ENCODE measurements at regions not wholly inside any gene's neighbourhood (a gene's known extent, or its start where the extent isn't known, plus 50 kb on each side); places are given as distances from the start of the nearest gene placed in this dataset.

DNA sequence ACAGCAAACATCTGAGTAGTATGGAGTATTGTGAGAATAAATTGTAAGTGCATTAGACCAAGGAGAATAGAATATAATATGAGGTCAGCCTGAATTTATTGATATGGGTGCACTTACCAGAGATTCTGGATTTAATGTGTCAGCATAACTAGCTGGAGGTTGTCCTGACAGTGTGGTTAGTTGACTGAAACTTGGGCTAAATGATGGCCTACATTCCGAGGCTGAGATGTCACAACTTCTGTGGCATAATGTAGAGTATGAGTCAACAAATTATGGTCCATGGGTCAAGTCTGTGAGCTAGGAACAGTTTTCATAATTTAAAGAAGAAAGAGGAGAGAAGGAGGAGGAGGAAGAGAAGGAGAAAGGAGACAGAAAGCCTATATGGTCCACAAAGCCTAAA, 127.6 kb downstream of the QPCT start:
- peak in 1 of 3 donors; percentile 54 for DNase-seq

DNA sequence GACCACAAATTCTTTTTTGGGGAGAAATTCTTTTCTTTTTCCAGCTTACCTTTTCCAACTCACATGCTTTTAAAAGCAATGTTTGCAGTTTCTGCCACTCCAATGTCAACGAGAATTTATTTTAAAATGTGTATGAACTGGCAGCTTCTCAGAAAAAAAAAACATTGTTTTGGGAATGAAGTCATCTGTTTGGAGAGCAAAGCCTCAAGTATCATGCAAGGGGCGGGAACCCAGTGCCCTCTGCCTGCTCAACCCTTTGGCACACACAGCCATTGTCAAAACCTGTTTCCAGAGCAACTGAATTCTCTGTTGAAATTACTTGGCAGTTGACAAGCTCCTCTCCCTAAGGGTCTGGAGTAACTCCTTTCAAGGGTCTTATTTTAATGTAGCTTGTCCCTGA, 128.5 kb downstream of the QPCT start:
- DNase-seq = no peak

DNA sequence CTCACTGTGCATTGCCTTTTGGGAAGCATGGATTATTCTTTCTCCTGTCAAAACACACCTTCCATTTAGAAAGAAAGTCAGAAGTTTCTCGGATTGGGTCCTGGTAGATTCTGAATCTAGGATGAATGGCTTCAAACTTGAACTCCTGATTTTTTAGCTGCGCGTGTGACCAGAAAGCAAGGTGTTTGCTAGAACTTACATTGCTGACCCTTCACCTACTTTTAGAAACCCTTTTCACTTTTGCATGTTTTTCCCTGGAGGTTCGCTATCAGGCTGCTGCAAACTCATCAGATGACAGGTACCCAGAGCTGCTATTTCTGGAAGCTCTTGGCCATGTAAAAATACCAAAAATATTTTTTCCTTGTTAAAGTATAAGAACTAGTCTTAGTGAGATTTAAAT, 132.0 kb downstream of the QPCT start:
- no peak for DNase-seq

DNA sequence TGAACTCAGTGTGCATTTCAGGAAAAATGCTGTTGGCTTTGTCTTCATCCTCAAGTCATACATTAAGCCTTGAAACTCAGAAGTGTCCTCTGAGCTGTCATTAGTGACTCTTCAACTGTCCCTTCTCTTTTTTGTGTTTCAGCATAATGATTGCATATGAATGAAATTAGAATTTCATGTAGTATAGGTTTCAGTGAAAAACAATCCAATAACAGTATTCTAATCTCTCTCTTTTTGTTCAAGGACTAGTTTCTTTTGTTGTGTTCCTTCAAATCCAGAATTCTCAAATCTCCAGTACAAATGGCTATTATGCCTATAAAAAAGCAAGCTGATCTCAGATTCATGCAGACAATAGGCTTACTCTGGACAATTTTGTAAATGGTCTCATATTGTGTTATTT, 133.5 kb downstream of the QPCT start:
- no peak for DNase-seq

DNA sequence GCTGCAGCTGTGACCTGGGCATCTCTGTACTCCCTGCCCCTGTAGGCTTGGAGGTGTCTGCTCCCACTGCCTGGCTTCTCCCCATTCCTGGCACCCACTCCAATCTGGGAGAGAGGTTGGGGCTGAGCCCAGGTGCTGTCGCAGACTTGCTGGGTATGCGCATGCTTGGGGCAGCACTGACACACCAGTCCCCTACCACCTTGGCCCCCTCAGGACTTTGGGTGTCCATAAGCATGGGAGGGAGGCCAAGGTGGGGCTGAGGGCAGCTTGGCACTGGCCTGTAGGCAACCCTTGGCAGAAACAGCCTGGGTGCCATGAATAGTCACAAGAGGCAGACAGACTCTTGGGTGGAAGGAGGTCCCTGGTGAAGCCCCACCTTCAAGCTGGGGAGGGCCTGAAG, 136.8 kb downstream of the QPCT start:
- DNase-seq = no peak

DNA sequence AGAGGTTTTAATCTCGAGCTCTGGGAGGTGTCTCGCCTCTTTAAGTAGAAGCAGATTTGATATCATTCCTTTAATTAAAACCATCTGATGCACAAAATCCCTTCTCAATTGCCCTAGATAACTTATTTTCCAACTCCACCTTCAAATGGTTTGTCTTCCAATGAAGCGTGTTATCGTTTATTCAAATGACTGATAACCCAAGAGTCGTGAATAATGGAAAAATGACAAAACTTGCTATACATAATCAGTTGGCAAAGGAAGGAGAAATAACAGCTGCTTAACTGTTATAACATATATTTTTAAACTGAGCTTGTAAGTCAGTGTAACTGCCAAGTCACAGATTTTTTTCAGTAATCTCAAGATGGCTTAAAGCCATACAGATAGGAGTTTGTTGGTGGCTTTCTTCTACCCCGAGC, 144.6 kb downstream of the QPCT start:
- DNase-seq = peak; percentile 28 to 64 (median 34)

DNA sequence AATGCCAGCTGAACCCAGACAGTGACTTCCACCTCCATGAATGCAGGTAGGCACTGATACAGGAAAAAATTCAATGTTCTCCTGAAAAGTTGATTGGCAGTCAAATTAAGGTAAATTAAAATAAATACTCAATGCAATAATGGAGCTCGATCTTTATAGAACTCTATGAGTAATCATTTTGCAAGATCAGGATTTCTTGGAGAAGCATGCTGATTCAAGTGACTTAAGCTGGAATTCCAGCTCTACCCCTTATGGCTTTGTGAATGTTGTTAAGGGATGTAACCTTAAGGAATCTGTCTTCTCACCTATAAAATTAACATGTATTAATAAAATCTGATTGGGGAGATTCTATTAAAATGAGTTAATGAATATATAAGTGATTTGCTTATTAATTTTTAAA, 145.1 kb downstream of the QPCT start:
- no peak for DNase-seq

DNA sequence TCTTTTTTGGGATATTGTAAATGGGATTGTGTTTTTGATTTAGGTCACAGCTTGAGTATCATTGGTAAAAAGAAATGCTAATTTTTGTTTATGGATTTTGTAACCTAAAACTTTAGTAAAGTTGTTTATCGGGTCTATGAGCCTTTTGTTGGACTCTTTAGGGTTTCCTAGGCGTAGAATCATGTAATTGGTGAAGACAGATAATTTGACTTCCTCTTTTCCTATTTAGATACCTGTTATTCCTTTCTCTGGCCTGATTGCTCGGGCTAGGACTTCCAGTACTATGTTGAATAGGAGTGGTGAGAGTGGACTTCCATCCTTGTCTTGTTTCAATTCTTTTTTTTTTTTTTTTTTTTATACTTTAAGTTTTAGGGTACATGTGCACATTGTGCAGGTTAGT, 149.0 kb downstream of the QPCT start:
- DNase-seq = no peak

DNA sequence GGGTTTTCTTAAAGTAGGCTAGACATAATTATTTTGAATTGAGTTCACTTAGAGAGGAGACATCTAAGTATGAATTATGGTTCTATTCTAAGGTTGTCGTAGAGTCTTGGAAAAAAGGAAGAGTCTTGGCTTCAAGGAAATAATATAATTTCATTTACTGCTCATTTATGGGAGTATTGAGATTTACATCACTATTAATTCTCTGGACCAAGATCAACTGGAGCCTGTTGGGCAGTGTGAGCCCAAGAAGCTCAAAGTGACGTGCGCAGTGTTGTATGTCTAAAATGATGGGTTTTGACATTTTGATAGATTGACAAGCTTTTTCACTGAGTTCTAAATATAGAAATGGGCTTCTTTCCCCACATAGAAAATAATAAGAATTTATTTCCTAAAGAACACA, 154.7 kb downstream of the QPCT start:
- DNase-seq = no peak

DNA sequence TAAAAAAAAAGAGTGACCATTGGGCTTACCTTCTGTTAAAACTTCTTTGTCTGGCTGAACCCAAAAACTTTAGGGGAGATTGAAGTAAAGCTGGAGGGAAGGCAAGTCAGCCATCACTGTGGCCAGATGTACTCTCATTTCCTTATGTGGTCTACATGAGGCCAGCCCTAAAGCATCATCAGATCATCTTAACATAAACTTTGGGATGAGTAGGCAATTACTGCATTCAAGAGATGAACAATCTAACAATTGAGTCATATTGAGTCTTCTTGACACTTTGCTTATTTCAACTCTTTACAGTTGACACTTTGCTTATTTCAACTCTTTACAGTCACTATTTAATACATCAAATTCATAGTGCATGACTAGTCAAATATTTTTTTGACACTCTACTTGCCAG, 155.6 kb downstream of the QPCT start:
- no peak for DNase-seq

DNA sequence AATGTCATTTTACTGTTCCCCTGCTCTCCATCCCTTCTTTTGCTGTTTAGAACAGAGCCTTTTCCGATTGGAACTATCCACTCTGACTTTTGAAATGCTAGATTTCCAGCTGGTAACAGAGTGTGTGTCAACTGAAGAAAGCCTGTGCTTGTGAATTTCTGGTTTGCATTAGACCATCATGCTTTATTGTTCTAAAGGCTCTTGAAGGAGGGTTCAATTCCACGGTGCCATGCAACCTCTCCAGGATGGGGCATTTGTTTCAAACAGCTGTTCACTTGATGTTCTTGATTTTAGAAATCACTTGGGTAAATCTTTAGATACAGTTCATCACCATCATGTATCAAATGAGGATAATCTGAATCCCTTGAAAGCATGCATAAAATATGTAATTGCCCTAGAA, 156.7 kb downstream of the QPCT start:
- DNase-seq = no peak

DNA sequence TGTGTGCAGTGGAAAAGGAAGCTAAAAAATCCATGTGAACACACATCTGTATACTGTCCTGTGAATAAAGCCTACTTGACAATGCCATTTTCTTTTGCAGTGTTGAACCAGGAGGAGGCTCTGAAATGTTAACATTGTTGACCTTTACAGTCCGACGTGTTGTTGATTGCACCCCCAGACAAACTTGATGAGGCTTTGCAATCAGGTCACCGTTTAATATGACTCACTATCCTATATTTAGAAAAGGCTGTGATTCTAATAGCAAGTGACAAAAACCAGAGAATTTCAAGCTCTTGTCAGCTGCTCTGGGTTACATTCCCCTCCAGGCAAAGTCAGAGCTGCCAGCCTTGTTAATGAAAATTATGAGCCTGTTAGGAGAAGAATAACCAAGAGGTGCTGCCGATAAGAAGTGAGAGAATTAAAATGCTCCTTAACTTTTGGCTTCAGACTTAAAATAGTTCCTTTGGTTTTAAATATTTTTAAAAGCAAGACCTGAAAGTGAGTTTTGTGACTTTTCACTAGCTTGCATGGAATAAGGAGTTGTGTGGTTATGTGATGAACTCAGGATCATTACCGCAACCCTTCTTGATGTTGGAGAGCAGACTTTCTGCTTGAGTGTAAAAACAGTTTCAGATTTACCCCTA, 162.1 kb downstream of the QPCT start:
- no peak for DNase-seq

DNA sequence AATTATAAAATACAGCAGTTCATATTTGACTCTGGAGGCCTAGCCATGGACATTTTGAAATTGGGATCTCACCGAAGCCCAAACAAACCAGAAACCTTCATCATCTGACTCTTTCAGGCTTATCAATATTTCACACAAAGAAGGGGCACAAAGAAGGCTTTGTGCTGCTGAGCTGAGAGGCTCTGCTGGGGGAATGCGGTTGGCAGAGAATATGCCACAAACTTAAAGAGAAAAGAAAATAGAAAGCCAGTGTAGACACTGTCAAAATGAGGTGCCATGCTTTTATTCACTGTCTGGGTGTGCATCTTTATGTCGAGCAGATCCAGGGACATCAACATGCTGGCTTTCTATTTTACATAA, 162.6 kb downstream of the QPCT start:
- no peak for DNase-seq

DNA sequence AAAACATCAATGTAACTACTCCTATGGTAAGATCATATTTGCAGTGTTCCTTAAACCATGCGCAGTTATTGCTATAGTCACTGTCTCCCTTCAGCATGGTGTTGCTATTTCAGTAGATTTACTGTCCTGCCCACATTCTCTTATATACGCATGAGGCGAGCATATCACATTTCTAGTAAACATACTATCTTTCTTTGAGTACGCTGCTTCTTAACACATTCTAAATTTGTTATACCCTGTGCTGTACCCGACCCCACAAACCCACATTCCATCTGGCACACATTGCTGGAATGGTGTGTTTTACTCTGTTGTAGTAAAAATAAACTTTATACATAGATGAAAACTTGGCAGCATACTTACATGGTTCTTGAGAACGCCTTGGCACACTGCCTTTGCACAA, 163.3 kb downstream of the QPCT start:
- no peak for DNase-seq

DNA sequence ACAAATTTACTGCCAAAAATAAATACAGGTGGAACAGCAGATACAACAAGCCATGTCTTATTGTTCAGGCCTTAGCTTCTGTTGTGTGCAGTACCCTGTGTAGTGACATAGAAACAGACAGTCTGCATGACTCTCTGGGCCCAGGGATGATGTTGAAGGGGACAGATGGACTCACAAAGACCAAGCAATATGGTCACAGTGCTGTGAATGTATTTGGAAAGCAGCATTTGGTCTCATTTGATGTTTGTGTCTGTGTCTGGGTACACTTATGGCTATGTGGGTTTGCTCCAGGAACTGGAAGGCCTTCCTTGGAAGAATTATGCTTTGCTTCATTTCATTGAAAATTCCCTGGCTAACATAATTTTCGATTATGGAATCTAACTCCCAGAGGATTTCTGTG, 158.5 kb downstream of the CDC42EP3 start:
- no peak for DNase-seq

DNA sequence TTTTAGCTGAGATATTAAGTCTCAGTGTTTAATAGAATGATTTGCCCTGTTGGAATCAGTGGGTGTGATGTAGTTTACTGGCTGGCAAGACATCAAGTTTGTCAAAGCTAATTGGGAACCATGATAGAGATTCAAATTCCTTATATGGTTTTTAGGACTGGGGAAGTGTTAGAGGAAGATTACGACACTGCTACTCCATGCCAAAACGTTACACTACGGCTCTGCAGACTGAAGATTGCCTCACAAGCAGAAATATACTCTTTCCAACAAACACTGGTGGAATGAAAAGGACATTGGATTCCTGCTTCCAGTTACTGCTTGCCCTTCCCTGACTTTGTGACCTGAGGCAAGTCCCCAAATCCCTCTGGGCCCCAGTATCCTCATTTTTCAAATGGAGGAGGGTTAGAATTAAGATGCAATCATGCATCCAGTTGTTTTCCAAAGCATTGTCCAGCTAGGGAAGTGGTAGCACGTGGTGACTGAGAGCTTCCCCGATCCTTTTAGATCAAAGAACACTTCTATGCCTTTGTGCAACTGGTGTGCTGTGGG, 147.6 kb downstream of the CDC42EP3 start:
- DNase-seq = peak; percentile 83 to 93 (median 85)

DNA sequence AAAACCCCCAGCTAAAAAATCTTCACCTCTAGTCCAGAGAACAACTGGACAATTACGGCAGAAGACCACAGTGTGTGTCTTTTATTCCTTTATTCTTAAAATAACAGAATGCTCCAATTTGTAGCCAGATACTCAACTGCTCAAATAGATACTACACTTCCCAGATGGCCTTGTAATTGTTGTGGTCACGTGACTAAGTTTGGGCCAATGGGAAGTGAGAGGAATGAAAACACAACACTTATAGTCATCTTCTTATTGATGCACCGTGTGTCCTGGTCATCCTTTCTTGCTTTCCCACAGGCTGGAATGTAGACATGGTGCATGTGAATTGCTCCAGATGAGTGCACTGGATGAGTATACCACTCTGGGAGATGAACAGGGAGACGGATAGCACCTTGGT, 145.1 kb downstream of the CDC42EP3 start:
- no peak for DNase-seq

DNA sequence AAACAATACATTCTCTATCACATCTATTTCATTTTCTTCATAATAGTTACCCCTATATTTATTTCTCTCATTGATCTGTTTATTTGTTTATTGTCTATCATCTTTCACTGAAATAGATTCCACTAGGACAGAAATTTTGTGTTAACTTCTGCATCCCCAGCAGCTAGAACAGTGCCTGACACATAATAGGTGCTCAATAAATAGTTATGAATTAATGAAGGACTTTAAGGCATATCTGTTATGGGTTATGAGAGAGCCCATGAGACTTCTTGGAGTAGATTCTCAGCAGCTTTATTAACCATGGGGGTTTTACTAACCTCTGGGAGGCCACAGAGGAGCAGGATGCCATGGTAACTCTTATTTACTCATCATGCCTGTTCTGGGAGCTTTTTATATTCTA, 144.6 kb downstream of the CDC42EP3 start:
- DNase-seq = no peak

DNA sequence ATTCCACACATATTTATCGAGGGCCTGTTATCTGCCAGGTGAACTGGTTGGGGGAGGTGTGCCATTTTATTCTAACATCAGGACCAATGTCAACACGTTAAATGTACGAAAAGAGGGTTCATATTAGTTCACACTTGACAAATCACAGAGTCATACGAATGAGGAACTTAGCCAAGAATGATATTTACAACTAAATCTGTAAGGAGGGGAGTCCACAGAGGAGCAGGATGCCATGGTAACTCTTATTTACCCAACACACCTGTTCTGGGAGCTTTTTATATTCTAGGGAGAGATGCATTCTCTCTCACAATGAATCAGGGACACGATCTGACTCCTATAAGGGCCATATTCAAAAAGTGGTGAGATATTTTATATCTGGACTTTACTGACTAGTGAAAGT, 144.1 kb downstream of the CDC42EP3 start:
- DNase-seq = no peak

DNA sequence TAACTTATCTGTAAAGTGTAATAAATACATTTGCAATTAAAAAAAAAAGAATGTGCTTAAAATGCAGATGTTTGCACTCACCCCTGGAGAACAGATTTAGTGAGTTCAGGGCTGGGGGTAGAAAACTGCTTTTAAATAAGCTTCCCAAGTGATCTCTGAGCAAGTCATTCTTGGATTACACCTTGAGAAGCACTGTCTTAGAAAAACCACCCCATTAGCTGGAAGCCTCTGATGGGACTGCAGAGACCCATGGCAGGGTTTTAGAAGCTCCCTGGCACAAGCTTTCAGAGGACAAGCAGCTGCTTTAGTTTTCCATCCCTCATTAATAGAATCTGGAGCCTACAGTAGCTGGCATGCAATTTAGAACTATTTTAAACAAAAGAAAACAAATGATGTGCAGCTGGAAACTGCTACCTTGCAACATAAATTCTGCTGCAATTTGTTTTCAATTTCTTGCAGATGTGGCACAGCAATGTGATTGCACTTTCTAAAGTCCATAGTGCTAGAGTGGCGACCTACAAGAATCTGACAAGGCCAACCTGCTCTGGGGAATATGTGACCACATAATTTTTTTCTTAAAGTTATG, 141.5 kb downstream of the CDC42EP3 start:
- DNase-seq = peak in 2 of 3 donors; percentile 33 to 57

DNA sequence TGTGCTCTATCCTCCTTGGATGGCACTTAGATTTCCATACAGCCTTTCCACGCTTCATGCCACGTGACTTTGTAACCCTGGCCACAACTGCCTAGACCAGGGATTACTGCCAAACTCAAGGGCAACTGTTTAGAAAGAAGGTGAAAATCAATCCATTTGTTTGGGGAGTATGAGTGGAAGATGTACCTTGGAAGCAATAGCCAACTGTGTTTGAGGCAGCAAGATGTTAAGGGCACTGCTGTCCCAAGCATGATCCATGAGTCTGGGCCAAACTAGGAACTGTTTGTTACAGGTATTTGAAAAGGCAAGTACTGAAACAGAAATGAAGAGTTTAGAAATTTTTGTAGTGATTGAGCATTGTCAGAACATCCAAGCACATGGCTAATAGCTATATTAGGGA, 138.9 kb downstream of the CDC42EP3 start:
- no peak for DNase-seq

DNA sequence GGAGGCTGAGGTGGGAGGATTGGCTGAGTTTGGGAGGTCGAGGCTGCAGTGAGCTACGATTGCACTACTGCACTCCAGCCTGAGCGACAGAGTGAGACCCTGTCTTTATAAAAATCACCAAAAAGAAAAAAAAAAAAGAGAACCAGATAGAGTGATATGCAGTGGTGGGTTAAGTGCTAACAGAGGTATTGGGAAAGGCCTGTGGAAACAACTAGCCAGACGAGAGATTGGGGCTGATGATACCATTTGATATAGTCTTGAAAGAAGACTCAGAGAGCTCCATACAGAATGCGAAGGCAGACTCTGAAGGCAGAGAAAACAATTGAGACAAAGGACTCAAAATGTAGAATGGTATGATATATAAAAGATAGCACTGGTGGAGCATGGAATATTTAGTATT, 134.1 kb downstream of the CDC42EP3 start:
- DNase-seq = no peak

DNA sequence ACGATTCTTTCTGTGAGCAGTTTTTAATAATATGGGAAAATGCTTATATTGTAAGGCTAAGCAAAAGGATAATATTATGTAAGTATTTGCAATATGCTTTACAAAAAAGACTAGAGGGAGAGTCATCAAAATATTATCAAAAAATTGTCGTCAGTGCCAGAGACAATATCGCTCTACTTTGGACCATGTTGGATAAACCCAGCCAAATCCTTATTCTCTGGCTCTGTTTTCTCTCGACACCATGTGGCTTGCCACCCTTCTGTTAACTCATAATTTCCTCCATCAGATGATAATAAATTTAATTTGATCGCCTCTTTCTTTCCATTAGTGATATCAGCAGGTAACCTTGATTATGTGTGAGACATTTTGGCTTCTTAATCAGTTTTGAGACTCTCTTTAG, 129.9 kb downstream of the CDC42EP3 start:
- no peak for DNase-seq

DNA sequence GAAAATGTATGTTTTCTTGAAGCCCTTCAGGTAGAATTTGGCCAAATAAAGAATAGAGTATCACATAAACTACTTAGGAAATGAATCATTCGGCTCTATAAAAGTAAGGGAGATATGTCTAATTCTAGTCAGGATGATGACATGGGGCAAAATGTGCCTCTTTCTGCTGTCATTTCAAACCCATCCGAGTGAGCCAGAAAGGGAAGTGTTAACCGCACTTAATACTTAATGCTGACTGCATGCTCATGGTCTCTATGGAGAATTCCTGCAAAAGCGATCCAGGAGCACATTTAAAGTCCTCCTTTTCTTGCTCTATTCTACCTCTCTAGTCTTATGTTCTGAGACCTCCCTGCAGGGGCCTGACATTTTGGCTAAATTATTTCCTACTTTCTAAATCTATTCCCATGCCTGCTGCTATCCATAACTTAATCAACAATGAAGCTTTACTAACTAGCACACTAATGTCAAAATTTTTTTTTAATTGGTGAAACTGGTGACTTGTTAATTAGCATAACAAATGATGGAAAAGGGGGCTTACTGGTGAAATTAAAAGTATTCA, 127.4 kb downstream of the CDC42EP3 start:
- no peak for DNase-seq

Measured in muscle of back (tissue), 3 donors.